ENCODE measurements at regions not wholly inside any gene's neighbourhood (a gene's known extent, or its start where the extent isn't known, plus 50 kb on each side); places are given as distances from the start of the nearest gene placed in this dataset.

DNA sequence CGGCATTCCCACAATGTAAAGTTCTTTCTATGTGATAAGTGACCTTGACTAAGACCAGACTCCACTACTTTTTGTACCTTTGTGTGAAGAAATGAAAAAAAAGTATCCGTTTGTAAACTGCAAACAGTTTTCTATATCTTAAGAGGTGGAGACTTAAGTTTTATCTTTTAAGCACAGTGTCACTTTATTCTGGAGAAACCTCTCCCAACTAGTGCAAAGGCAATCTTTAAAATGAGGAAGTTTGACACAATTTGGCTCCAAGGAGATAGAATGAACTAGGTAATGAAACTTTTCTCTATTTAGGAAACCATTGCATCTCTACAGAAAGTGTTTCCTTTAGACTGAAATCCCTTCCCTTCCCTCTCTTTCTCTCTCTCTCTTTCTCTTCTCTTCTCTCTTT, 122.9 kb downstream of the SAMD9 start:
- TF ChIP-seq, protein P1, sequence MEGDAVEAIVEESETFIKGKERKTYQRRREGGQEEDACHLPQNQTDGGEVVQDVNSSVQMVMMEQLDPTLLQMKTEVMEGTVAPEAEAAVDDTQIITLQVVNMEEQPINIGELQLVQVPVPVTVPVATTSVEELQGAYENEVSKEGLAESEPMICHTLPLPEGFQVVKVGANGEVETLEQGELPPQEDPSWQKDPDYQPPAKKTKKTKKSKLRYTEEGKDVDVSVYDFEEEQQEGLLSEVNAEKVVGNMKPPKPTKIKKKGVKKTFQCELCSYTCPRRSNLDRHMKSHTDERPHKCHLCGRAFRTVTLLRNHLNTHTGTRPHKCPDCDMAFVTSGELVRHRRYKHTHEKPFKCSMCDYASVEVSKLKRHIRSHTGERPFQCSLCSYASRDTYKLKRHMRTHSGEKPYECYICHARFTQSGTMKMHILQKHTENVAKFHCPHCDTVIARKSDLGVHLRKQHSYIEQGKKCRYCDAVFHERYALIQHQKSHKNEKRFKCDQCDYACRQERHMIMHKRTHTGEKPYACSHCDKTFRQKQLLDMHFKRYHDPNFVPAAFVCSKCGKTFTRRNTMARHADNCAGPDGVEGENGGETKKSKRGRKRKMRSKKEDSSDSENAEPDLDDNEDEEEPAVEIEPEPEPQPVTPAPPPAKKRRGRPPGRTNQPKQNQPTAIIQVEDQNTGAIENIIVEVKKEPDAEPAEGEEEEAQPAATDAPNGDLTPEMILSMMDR (conservative IDR thresholded peaks at IDR 0.05 in 1 of 2, IDR thresholded peaks at IDR 0.05 in 1 of 2; ENCODE audit: extremely low read depth in 1 of 2, insufficient read depth in 1 of 2, low read depth in 1 of 2, low read length in 2 of 2) = no peak
- TF ChIP-seq EZH2 (IDR thresholded peaks at IDR 0.05; ENCODE audit: borderline replicate concordance, low read length) = no peak
